ENCODE measurements at regions not wholly inside any gene's neighbourhood (a gene's known extent, or its start where the extent isn't known, plus 50 kb on each side); places are given as distances from the start of the nearest gene placed in this dataset.

DNA sequence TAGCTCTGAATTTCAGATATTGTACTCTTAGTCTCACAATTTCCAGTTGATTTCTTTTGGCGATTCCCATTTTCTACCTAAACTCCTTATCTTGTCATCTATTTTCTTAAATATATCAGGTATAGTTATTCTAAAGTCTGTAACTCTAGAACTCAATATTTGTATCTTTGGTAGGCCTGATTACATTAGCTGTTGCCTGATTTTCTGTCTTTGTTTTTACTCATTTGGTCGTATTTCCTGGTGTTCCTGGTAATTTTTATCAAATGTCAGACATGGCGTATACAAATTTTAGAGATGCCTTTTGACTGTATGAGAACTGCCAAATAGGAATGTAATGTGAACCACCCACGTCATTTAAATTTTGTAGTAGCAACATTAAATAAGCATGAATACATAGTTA is 266.7 kb downstream of the ZNF536 start:
- TF ChIP-seq, protein P1, sequence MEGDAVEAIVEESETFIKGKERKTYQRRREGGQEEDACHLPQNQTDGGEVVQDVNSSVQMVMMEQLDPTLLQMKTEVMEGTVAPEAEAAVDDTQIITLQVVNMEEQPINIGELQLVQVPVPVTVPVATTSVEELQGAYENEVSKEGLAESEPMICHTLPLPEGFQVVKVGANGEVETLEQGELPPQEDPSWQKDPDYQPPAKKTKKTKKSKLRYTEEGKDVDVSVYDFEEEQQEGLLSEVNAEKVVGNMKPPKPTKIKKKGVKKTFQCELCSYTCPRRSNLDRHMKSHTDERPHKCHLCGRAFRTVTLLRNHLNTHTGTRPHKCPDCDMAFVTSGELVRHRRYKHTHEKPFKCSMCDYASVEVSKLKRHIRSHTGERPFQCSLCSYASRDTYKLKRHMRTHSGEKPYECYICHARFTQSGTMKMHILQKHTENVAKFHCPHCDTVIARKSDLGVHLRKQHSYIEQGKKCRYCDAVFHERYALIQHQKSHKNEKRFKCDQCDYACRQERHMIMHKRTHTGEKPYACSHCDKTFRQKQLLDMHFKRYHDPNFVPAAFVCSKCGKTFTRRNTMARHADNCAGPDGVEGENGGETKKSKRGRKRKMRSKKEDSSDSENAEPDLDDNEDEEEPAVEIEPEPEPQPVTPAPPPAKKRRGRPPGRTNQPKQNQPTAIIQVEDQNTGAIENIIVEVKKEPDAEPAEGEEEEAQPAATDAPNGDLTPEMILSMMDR (IDR thresholded peaks at IDR 0.05; ENCODE audit: poor library complexity), result no peak
- TF ChIP-seq EZH2 (IDR thresholded peaks at IDR 0.05; ENCODE audit: borderline replicate concordance), result no peak
- TF ChIP-seq EZH2phosphoT487 (IDR thresholded peaks at IDR 0.05; ENCODE audit: low read depth, severe bottlenecking, unreplicated experiment), result no peak

Measured in hepatocyte (in vitro differentiated cells).